ENCODE measurements at regions not wholly inside any gene's neighbourhood (a gene's known extent, or its start where the extent isn't known, plus 50 kb on each side); places are given as distances from the start of the nearest gene placed in this dataset.

- no peak overlapping the region for H3K4me3 ChIP-seq
- no peak for TF ChIP-seq POLR2A (IDR thresholded peaks at IDR 0.05)
- no peak for TF ChIP-seq EP300 (IDR thresholded peaks at IDR 0.05)
- TF ChIP-seq CTCF (IDR thresholded peaks at IDR 0.05): no peak
- H3K36me3 ChIP-seq: no peaks in the 10 kb centered on the region
- WGBS, 3 donors: 85 to 92% (median 92%) methylated on average over 2 of the region's 2 CpGs
- no peak for DNase-seq
- intact Hi-C loops (cut with DNase I): no loop called here
- no peak overlapping the region for H3K27ac ChIP-seq
- no peaks in the 10 kb centered on the region for H3K9me3 ChIP-seq
- no peaks in the 10 kb centered on the region for H3K4me1 ChIP-seq (ENCODE audit: insufficient read depth)
- H3K27me3 ChIP-seq: no peaks in the 10 kb centered on the region
These were observed 69.7 kb downstream of the DRD1 start for GRCh38 chr5:175374166-175374875.

- intact Hi-C loops (cut with DNase I): no loop called here
- TF ChIP-seq EP300 (IDR thresholded peaks at IDR 0.05) (no peak), CTCF (IDR thresholded peaks at IDR 0.05) (no peak), POLR2A (IDR thresholded peaks at IDR 0.05) (no peak)
- H3K27ac ChIP-seq: no peak overlapping the region
- no peaks in the 10 kb centered on the region for H3K27me3 ChIP-seq
- H3K36me3 ChIP-seq: no peaks in the 10 kb centered on the region
- H3K4me1 ChIP-seq (ENCODE audit: insufficient read depth): no peaks in the 10 kb centered on the region
- H3K4me3 ChIP-seq: no peak overlapping the region
- H3K9me3 ChIP-seq: no peaks in the 10 kb centered on the region
- no peak for DNase-seq
- 93 to 100% (median 94%) methylated on average over 1 of the region's 1 CpG for WGBS, 3 donors
These were observed 78.1 kb downstream of the DRD1 start for GRCh38 chr5:175365866-175366265.

- Histone ChIP-seq H3K4me1 (ENCODE audit: insufficient read depth) (no peaks in the 10 kb centered on the region), H3K27me3 (no peaks in the 10 kb centered on the region), H3K4me3 (no peak overlapping the region), H3K9me3 (no peaks in the 10 kb centered on the region), H3K36me3 (no peaks in the 10 kb centered on the region), H3K27ac (no peak overlapping the region)
- TF ChIP-seq CTCF (IDR thresholded peaks at IDR 0.05): no peak
- no peak for TF ChIP-seq EP300 (IDR thresholded peaks at IDR 0.05)
- TF ChIP-seq POLR2A (IDR thresholded peaks at IDR 0.05): no peak
- WGBS, 3 donors: 78 to 84% (median 78%) methylated on average over 5 of the region's 5 CpGs
- intact Hi-C loops (cut with DNase I): no loop called here
- no peak for DNase-seq
These were observed 80.7 kb downstream of the DRD1 start for GRCh38 chr5:175363300-175363699.

- Histone ChIP-seq H3K27me3 (no peaks in the 10 kb centered on the region), H3K27ac (no peak overlapping the region), H3K4me3 (no peak overlapping the region), H3K9me3 (no peaks in the 10 kb centered on the region), H3K4me1 (ENCODE audit: insufficient read depth) (no peaks in the 10 kb centered on the region), H3K36me3 (no peaks in the 10 kb centered on the region)
- no peak for TF ChIP-seq CTCF (IDR thresholded peaks at IDR 0.05)
- no peak for TF ChIP-seq POLR2A (IDR thresholded peaks at IDR 0.05)
- no peak for TF ChIP-seq EP300 (IDR thresholded peaks at IDR 0.05)
- WGBS, 3 donors: 69 to 79% (median 75%) methylated on average over 1 of the region's 1 CpG
- DNase-seq: no peak
- intact Hi-C loops (cut with DNase I): no loop called here
These were observed 86.0 kb downstream of the DRD1 start for GRCh38 chr5:175357995-175358394.

Data from ovary (tissue), 7 donors.